GM12874 (cell line): ENCODE measurements at regions not wholly inside any gene's neighbourhood (a gene's known extent, or its start where the extent isn't known, plus 50 kb on each side); places are given as distances from the start of the nearest gene placed in this dataset.

Source experiments
- CTCF ChIP-seq: IDR thresholded peaks from 2 replicates; pipeline ENCODE4 v1.5.1; 2011; ENCODE audit warnings: low read depth, mild to moderate bottlenecking, control low read depth, low read length, moderate library complexity; ENCODE audit not compliant: insufficient read depth

GRCh38 chr6:140314682-140315081, 940.2 kb upstream of the CITED2 start:
- TF ChIP-seq CTCF = no peak

- TF ChIP-seq CTCF = no peak
These were observed 936.7 kb upstream of the CITED2 start for GRCh38 chr6:140311146-140311545.

- TF ChIP-seq CTCF = no peak
These were observed 928.9 kb upstream of the CITED2 start for GRCh38 chr6:140303218-140303949.

GRCh38 chr6:140300331-140300730, 925.9 kb upstream of the CITED2 start:
- TF ChIP-seq CTCF = no peak

- no peak for TF ChIP-seq CTCF
These were observed 914.7 kb upstream of the CITED2 start for GRCh38 chr6:140289186-140289585.

GRCh38 chr6:140285998-140286690, 911.7 kb upstream of the CITED2 start:
- no peak for TF ChIP-seq CTCF

- no peak for TF ChIP-seq CTCF
These were observed 911.0 kb upstream of the CITED2 start for GRCh38 chr6:140285471-140285870.
